Hematopoietic multipotent progenitor cell treated with erythropoietin and hydrocortisone succinate and interleukin-3 and kit ligand, for 15 days (in vitro differentiated cells): ENCODE measurements at regions not wholly inside any gene's neighbourhood (a gene's known extent, or its start where the extent isn't known, plus 50 kb on each side); places are given as distances from the start of the nearest gene placed in this dataset.

Source experiments
- DNase-seq: peaks from one replicate; pipeline ENCODE4 v3.0.0-alpha.2; 2015; ENCODE audit warnings: low spot score

GRCh38 chr1:209021622-209022021 is 561.9 kb upstream of the CAMK1G start:
- no peak for DNase-seq

DNA sequence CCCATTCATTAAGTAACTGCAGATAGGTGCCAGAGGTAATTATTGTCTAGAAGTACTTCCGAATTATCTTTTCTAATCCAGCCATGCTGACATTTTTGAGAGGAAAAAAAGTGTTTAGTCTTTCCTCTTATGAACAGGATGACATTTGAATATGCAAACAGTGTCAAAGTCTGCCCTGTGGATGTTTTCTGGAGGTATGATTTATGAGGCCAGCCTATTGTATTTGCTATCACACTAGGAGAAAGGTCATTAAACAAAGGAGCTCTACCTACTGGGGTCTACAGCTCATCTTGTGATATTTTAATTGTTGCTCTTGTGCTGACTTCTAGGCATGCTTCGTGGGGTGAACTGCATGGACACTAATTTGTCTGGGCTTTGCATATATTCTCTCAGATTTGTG is 559.7 kb upstream of the CAMK1G start:
- DNase-seq: no peak

GRCh38 chr1:209029737-209030136 is 553.8 kb upstream of the CAMK1G start:
- DNase-seq: no peak

- DNase-seq: no peak
Observed at GRCh38 chr1:209030454-209031167, 552.9 kb upstream of the CAMK1G start.

GRCh38 chr1:209037064-209037463 is 546.5 kb upstream of the CAMK1G start:
- DNase-seq: no peak

GRCh38 chr1:209038316-209038715 is 545.2 kb upstream of the CAMK1G start:
- DNase-seq: no peak

GRCh38 chr1:209038735-209039134 is 544.8 kb upstream of the CAMK1G start:
- DNase-seq: no peak

GRCh38 chr1:209040351-209040750 is 543.2 kb upstream of the CAMK1G start:
- no peak for DNase-seq

DNA sequence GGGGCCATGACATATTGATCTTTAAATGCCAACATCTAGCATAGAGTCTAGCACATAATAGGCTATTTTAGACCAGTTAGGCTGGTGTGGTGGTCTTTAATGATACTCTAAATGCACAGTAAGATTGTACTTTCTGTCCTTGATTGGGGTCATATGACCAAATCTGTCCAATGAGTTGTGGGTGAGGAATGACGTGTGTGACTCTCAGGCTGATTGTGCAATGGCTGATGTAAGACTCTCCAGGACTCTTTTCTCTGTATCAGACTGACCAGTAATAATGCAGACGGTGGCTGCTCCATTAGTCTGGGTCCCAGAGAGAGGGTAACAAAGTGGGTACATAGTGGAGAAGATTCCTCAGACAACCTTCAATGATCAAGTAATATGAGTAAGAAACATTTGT is 541.6 kb upstream of the CAMK1G start:
- no peak for DNase-seq

DNA sequence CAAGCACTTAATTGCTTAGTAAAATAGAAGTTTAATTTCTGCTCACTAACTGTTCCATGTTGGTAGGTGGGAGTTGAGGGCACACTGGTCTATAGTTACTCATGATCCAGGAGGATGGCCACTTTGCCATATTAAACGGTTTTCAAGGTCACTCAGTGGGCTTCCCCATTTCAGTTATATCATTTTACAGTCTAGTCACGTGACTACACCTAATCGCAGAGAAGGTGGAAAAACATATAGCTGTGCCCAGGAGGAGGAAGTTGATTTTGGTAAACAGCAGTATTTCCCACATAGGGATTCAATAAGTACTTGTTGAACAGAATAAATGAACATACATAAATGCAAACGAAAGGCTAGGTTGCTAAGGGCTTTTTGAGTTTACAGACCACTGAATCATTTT is 541.1 kb upstream of the CAMK1G start:
- no peak for DNase-seq

- DNase-seq: no peak
Observed at GRCh38 chr1:209045331-209046057, 538.0 kb upstream of the CAMK1G start.

DNA sequence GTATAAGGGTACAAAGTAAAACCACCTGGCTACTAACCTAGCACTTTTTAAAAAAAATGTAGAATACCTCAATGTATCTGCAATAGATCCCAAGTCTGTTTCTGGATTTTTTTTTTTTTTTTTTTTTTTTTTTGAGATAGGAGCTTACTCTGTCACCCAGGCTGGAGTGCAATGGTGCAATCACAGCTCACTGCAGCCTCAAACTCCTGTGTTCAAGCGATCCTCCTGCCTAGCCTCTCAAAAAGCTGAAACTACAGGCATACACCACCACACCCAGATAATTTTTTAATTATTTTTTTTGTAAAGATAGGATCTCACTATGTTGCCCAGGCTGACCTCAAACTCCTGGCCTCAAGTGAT is 537.5 kb upstream of the CAMK1G start:
- no peak for DNase-seq

DNA sequence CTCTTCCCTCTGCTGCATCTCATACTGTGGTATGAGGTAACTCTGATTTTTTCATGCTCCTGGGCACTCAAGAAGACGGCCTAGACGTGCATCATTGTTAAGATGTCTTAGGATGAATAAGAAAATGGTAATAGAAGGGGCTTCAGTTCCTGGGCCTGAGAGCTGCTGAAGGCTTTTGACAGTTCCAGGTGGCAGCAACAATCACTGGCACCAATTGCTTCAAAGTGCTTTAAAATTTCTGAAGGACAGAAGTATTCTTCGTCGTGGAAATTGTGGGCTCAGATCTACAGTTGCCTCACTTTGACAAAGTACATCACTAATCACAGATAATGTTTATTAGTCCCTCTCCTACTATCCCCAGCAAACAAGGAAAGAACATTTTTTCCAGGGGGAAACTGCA is 536.6 kb upstream of the CAMK1G start:
- DNase-seq: no peak

DNA sequence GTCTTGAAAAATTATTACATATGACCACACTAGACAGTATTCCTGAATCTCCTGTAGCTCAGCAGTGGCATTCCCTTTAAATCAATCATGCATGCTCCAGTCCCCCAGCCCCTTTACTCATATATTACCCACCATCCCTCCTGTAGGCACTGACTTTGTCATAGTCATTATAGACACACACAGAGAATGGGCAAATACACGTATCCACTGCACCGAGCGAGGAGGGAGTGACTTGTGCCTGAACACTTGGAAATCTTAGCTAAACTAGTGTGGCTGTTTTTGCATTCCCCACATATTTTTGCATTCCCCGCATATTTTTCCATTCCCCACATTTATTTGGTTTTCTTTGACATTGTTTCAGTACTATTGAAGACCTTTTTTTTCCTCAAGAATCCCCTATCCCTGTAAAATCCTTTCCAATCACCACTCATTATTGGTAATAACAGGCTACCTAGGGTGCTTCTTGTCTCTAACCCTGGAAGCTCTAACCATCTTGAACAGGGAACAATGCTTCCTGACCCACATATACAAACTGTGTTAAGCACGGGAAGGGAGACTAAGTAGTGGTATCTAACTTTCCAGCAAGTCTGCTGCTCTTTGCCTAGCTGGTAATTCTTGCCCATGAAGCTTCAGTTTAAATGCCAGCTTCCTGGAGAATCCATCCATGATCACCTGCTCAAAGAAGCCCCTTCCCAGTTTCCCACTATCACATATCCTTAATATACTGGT is 534.4 kb upstream of the CAMK1G start:
- DNase-seq: no peak

DNA sequence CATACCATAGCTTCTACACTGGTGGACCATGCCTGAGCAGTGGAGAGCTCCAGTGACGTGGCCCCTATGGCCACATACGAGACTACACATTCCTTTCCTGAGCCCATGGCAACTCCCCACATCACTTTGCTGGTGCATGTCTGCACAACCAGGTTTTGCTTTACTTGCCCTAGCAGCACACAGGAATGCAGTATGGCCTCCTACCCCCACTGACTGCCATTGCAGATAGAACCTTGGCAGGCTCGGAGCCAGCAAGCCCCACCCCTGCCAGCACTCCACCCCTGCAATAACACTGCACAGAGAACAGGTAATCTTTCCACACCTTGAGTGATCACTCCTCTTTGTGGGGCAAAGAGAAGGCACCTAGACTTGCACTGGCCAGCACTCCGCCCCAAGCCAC is 531.9 kb upstream of the CAMK1G start:
- DNase-seq: no peak

DNA sequence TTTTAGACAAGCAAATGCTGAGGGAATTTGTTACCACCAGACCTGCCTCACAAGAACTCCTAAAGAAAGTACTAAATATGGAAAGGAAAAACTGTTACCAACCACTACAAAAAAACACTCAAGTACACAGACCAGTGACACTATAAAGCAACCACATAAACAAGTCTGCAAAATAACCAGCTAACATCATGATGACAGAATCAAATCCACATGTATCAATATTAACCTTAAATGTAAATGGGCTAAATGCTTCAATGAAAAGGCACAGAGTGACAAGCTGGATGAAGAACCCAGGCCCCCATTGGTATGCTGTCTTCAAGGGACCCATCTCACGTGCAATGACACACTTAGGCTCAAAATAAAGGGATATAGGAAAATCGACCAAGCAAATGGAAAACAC is 529.9 kb upstream of the CAMK1G start:
- DNase-seq: no peak

DNA sequence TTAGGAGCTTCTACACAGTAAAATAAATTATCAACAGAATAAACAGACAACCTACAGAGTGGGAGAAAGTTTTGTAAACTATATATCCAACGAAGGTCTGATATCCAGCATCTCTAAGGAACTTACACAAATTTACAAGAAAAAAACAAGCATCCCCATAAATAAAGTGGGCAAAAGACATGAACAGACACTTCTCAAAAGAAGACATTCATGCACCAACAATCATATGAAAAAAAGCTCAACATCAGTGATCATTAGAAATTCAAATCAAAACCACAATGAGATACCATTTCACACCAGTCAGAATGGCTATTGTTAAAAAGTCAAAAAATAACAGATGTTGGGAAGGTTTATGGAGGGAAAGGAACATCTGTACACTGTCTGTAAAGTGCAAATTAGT is 526.4 kb upstream of the CAMK1G start:
- no peak for DNase-seq

DNA sequence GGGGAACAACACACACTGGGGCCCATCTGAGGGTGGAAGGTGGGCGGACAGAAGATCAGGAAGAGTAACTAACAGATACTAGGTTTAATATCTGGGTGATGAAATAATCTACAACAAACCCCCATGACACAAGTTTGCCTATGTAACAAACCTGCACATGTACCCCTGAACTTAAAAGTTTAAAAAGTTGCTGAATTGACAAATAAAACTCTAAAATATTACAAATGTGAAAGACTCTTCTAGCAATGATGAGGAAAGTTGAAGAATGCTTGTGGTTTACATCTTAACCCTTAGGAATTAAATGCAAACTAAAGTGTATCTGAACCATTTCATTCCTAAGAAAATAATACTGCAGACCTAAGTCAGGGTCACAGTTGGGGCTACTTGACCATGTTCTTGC is 525.6 kb upstream of the CAMK1G start:
- DNase-seq: no peak

DNA sequence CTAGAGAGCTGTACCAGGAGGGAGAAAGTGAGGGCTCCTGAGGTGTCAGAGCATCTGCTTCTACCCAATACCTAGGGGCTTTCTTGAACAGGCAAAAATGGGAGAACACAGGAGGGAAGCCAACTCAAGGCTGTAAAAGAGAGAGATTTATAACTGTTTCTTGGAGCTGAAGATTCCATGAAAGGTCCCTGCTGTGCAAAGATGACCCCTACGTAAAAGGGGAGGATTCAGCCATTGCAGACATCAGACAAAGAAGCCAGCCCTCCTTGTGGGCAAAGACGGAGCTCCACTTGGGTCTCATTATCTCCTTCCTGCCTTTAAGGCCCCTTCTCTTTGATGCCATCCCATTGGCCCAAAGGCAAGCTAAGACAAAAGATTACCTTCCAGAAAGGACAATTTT is 524.1 kb upstream of the CAMK1G start:
- no peak for DNase-seq

DNA sequence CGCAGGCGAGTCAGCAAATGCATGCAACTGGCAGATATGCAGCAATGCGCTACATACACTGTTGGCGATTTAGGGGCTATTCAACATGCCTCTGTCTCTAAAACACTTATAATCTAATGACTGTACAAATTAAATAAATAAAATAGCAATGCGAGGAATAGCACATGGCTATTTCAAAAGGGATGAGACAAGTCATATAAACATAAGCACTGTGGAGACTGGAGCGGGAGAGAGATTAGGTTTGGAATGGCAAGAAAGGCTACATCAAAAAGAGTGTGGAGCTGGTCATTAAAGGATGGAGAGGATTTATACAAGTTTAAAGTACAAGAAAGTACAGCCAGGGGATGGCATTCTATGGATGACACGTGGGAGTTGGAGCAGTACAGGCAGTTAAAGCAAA is 523.5 kb upstream of the CAMK1G start:
- DNase-seq: no peak

GRCh38 chr1:209062081-209062620 is 521.4 kb upstream of the CAMK1G start:
- DNase-seq: no peak

DNA sequence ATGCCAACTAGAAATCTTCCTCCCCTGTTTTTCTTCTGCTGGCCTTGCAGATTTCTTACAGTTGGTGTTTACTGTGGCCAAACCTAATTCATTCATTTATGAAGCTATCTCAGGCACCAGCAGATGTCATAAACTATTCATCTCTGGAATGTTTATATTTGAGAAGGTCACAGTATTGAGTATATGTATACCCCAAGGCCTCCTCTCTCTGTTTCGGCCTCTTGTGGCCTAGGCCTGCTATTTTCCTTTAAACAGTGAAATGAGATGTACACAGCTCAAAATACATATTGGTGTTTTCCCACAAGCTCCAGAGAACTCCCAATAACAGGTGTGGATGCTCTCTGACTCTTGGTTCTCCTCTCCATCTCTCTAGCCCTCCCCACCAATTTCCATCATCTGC is 520.7 kb upstream of the CAMK1G start:
- DNase-seq: no peak
